ENCODE measurements at regions not wholly inside any gene's neighbourhood (a gene's known extent, or its start where the extent isn't known, plus 50 kb on each side); places are given as distances from the start of the nearest gene placed in this dataset.

GRCh38 chr13:61040181-61040580 is 375.5 kb downstream of the PCDH20 start:
- TF ChIP-seq CTCF (optimal IDR thresholded peaks at IDR 0.05 in 1 of 3, IDR thresholded peaks at IDR 0.05 in 1 of 3, conservative IDR thresholded peaks at IDR 0.05 in 1 of 3; ENCODE audit: extremely low read depth in 1 of 3, insufficient read depth in 2 of 3, low read length in 3 of 3): no peak
- TF ChIP-seq EZH2 (IDR thresholded peaks at IDR 0.05; ENCODE audit: low read length): no peak
